GM10847 (cell line): ENCODE measurements at regions not wholly inside any gene's neighbourhood (a gene's known extent, or its start where the extent isn't known, plus 50 kb on each side); places are given as distances from the start of the nearest gene placed in this dataset.

ENCODE experiments used
- POLR2A ChIP-seq: IDR thresholded peaks from 2 replicates; pipeline ENCODE4 v1.6.1; 2011; ENCODE audit not compliant: insufficient read length; ENCODE audit errors: extremely low read depth

- TF ChIP-seq POLR2A = no peak
Observed at GRCh38 chr1:59066236-59066635, 230.7 kb upstream of the FGGY start.

DNA sequence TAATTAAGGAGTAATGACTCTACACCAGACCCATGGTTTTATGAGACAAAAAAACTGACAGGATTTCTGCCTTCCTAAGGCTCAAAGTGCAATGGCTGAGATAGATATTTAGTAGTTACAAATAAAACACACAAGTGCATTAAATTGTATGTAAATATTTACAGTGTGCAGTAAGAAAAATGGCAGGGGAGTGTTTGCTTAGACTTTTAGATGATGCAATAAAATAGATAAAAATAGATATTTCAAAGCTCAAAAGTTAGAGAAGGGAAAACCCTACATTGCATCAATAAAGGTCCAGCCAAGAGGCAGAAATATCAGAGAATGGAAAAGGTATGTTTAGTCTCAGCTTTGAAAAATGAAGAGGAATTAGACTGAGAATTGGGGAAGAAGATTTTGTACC is 226.3 kb upstream of the FGGY start:
- no peak for TF ChIP-seq POLR2A

DNA sequence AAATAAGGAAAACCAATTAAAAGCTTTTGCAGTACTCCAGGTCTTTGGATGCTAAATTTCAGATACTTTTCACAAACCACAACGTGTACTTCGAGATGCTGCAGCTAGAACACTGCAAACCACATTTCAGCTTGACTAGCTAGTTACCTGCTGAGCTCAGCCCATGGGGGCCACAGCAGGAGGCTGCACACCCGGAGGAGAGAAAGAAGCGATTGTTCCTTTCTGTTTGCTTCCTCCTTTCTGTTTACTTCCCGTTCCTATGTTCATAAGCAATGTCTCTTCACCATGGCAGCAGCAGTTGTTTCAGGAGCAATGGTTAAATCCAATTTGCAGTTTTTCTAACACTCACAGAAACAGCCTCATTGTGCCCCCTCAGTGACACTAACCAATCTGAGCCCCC is 225.6 kb upstream of the FGGY start:
- no peak for TF ChIP-seq POLR2A

- no peak for TF ChIP-seq POLR2A
Observed at GRCh38 chr1:59071876-59072582, 224.9 kb upstream of the FGGY start.

DNA sequence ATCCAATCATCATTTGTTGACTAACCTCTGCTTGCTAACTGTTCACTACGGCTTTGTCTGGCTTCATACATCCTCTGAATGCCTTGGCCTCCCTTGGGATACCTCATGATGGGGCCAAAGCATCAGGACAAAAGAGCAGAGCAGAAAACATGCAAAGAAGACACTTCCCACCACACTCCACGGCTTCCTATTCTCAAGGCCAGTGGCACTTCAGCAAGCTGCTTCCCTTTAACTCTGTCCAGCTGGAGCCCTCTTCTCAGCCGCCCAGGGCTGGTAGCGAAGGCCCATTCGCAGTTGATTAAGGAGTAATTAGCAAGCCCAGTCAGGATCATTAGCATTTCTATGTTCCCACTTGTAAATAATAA is 224.3 kb upstream of the FGGY start:
- no peak for TF ChIP-seq POLR2A

DNA sequence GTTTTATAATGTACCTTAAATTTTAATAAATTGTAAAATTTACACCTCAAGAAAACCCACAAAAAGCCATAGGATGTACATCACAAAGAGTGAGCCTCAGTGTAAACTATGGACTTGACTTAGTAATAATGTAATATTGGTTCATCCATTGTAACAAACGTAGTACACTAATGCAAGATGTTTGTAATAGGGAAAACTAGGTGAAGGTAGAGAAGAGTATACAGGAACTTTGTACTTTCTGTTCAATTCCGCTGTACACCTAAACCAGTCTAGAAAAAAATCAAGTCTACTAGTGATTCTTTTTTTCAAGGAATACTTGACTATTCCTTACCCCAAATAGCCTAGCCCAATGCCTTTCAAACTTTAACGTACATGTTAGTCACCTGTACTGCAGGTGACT is 222.3 kb upstream of the FGGY start:
- TF ChIP-seq POLR2A = no peak

GRCh38 chr1:59075021-59075420 is 221.9 kb upstream of the FGGY start:
- no peak for TF ChIP-seq POLR2A

- no peak for TF ChIP-seq POLR2A
Observed at GRCh38 chr1:59076612-59077011, 220.3 kb upstream of the FGGY start.

- no peak for TF ChIP-seq POLR2A
Observed at GRCh38 chr1:59077466-59078069, 219.3 kb upstream of the FGGY start.

- no peak for TF ChIP-seq POLR2A
Observed at GRCh38 chr1:59078070-59078800, 218.7 kb upstream of the FGGY start.

DNA sequence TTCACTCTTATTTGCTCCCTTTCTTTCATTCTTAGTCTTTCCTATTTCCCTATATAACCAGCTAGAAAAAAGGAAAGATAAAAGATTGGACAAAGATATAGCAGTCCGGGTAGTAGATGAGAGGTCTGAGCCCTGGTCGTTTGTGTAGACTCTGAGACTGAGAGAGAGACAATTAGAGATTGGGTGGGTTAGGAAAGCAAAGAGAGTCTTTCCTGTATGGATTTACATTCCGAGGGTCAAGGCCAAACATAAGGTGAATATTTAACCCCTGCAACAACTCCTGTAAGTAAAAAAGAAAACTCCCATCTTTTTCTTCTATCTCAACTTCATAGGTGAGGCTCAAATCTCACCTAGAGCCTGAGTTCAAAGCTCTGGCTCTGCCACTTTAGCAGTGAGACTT is 218.0 kb upstream of the FGGY start:
- no peak for TF ChIP-seq POLR2A

GRCh38 chr1:59079434-59080140 is 217.3 kb upstream of the FGGY start:
- TF ChIP-seq POLR2A = no peak

- no peak for TF ChIP-seq POLR2A
Observed at GRCh38 chr1:59081181-59081580, 215.7 kb upstream of the FGGY start.

DNA sequence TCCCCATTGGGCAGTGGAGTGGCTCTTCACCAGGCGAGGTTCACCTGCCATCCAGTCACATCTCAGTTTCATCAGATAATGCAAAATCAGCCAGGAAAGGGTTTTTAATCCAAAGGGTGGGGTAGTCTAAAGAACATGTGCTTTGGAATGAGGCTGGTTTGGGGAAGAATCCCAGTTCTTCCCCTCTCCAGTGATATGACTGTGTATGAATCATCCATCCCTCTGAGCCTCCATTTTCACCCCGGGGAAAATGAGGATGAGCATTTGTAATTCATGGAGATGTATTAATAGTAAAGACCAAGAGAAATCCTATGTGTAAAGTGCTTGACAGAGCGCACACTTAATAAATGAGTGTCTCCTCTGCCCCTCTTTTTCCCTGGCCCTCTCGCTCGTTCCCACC is 215.1 kb upstream of the FGGY start:
- no peak for TF ChIP-seq POLR2A

DNA sequence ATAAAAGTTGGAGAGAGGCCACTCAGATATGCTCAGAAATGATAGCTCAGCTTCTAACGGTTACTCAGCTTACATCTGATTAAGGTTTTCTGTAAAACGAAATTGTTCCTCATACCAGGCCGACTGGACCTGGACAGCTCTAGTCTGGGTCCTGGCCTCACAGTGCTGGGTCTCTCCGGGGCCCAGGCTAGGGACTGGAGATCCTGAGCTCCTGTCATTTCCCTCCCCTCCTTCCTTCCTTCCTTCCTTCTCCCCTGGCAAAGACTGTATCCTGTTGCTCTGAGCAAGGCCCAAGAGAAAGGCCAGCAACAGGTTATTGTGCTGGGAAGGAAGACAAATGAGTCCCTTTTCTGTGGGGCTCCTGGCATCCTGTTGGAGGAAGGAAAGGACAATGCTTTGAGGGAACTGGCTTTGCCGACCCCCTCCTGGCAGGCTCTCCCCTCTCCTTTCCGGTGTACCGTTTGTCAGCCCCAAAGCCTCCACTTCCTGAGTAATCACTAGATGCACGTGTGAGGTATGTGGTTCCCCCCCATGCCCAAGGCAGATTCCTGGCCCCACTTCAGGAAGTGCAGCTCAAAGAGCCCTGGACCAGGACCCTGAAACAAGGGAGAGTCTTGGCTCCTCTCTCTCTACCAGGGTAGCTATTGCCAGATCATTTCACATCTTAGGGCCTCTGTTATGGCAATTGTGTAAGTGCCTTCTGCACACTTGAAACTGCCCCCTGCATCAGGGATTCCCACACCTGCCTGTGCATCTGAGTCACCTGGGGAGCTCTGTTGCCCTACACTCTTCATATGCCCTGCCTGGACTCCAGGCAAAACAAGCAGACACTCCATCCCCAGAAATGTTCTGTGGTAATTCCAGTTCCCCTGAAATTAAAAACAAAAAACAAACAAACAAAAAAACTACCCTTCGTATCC is 212.7 kb upstream of the FGGY start:
- no peak for TF ChIP-seq POLR2A
